HG03378 (cell line): ENCODE measurements at regions not wholly inside any gene's neighbourhood (a gene's known extent, or its start where the extent isn't known, plus 50 kb on each side); places are given as distances from the start of the nearest gene placed in this dataset.
A peak's percentile ranks its signal among the peaks of the same experiment; 100 is the strongest.

ENCODE experiments used
- ATAC-seq: cut with Tn5 transposase; IDR thresholded peaks from one replicate; pipeline ENCODE4 v1.9.1; 2021; ENCODE audit warnings: mild to moderate bottlenecking, moderate library complexity; ENCODE audit not compliant: unreplicated experiment

- peak; percentile 40 for ATAC-seq
These were observed 108.1 kb downstream of the DHX15 start for GRCh38 chr4:24476282-24476681.

- no peak for ATAC-seq
These were observed 108.6 kb downstream of the DHX15 start for GRCh38 chr4:24475756-24476155.

- ATAC-seq: no peak
These were observed 111.0 kb downstream of the DHX15 start for GRCh38 chr4:24473309-24473721.

- peak; percentile 35 for ATAC-seq
These were observed 111.6 kb downstream of the DHX15 start for GRCh38 chr4:24472514-24473308.

- no peak for ATAC-seq
These were observed 112.2 kb downstream of the DHX15 start for GRCh38 chr4:24472161-24472510.

GRCh38 chr4:24471486-24472160 is 112.7 kb downstream of the DHX15 start:
- no peak for ATAC-seq

GRCh38 chr4:24470666-24471485 is 113.5 kb downstream of the DHX15 start:
- no peak for ATAC-seq

GRCh38 chr4:24468071-24468470 is 116.3 kb downstream of the DHX15 start:
- ATAC-seq: no peak

GRCh38 chr4:24464566-24464965 is 119.8 kb downstream of the DHX15 start:
- no peak for ATAC-seq

- ATAC-seq: no peak
These were observed 127.9 kb downstream of the DHX15 start for GRCh38 chr4:24456431-24456830.

- no peak for ATAC-seq
These were observed 130.4 kb downstream of the DHX15 start for GRCh38 chr4:24453951-24454350.

GRCh38 chr4:24451870-24452269 is 132.5 kb downstream of the DHX15 start:
- no peak for ATAC-seq

- no peak for ATAC-seq
These were observed 141.2 kb downstream of the DHX15 start for GRCh38 chr4:24443200-24443599.

GRCh38 chr4:24440765-24441164 is 143.6 kb downstream of the DHX15 start:
- no peak for ATAC-seq

- no peak for ATAC-seq
These were observed 150.1 kb downstream of the DHX15 start for GRCh38 chr4:24434241-24434640.

- no peak for ATAC-seq
These were observed 150.7 kb downstream of the DHX15 start for GRCh38 chr4:24433515-24434214.

GRCh38 chr4:24428850-24429249 is 155.5 kb downstream of the DHX15 start:
- ATAC-seq: no peak

- no peak for ATAC-seq
These were observed 157.8 kb downstream of the DHX15 start for GRCh38 chr4:24426557-24426956.

GRCh38 chr4:24425863-24426262 is 158.5 kb downstream of the DHX15 start:
- ATAC-seq: no peak

- no peak for ATAC-seq
These were observed 160.7 kb downstream of the DHX15 start for GRCh38 chr4:24423670-24424069.

GRCh38 chr4:24422644-24423043 is 161.7 kb downstream of the DHX15 start:
- no peak for ATAC-seq
